ENCODE measurements at regions not wholly inside any gene's neighbourhood (a gene's known extent, or its start where the extent isn't known, plus 50 kb on each side); places are given as distances from the start of the nearest gene placed in this dataset.
"Not testable (repeated sequence)": the region's sequence is repeated elsewhere in the genome, so short reads cannot be mapped to it uniquely, and the experiment has no call there.

DNA sequence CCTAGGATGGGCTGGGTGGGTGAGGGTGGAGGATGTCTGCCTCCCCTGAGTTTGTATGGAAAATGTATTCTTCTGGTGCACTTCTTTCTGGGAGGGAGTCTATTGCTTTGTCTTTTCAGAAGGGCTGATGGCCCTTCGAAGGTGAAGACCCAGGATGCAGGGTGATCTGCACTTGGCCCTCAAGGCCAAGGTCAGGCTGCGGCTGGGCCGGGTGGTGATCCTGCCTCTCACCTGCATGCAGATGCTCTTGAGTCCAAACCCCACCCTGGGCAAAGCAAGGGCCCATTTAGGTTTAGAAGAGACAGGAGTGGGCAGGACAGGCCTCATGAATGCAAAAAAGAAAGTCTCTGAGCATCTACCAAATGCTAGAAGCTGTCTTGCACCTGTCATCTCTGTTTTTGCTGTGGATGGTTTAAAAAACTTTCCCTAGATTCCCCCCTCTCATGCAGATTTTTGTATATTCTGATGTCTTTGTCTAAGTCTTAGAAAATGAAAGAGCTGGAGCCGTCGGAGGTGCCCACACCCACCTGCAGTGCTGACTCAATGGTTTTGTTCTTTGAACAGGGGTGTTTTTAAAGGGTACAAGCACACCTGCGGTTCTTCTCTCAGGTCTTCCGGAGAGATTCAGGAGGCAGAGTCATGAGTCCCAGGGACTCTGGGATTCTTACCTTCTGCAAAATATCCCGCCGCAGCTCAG is 186.4 kb downstream of the ADRA2C start:
- TF ChIP-seq SUZ12 (IDR thresholded peaks at IDR 0.05; ENCODE audit: extremely low read depth, insufficient read depth, insufficient read length); ZNF274 (IDR thresholded peaks at IDR 0.05; ENCODE audit: low read depth, low read length): not testable (repeated sequence)

All from NT2/D1 (cell line).